ENCODE measurements at regions not wholly inside any gene's neighbourhood (a gene's known extent, or its start where the extent isn't known, plus 50 kb on each side); places are given as distances from the start of the nearest gene placed in this dataset.

DNA sequence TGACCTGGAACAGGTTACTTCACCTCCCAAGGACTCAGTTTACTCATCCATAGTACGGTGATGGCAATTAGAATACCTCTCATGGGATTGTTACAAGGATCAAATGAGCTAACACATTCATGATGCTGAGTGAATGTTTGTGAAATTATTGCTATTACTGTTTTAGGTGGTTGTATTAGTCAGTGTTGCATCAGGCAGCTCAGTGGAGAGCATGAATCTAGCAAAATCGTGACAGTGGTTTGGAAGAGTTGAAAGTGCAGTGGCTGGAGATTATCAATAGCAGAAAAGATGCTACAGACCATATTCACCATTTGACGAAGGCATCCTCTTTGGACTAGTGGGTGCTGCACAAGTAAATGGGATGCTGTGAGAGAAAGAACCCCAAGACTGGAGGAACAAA lies 50.4 kb upstream of the CTNNBL1 start:
- DNase-seq: no peak

GRCh38 chr20:37642246-37642645 lies 51.6 kb upstream of the CTNNBL1 start:
- no peak for DNase-seq

DNA sequence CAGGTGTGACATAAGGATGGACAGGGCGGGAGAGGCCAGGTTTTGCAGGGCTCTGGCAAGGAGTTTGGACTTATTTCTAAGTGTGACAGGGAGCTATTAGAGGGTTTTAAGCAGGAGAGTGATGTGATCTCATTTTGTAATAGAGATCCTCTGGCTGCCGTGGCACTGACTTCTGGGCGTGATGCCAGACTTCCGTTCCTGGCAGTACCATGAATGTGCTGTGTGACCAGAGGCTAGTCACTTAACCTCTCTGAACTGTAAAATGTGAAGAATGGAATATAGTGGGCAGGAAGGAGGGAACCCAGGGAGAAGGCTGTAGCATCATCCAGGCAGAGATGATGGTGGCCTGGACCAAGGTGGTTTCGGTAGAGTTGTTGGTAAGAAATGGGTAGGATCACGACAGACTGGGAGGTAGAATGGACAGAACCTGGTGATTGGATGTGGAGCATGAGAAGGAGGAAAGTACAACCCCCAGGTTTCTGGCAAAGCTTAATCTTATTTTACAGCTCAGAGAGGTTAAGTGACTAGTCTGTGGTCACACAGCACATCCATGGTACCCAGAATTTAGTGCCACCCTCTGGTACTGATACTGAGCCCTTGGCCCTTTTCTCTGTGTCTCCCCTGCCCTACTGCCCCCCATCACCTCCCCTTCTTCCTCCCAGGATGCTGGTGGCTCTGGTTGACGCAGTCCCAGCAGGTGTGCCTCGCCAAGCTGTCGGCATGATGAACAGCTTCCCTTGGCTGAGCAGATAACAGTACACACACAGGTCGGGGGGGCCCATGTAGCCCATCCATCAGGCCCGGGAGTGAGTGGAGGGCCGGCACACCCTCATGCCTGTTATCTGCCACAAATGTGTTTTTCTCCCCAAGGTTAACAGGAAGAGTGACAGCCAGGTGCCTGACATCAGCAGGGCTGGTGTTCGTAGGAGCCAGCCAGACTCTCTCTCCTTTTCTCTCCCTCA lies 52.9 kb upstream of the CTNNBL1 start:
- no peak for DNase-seq

DNA sequence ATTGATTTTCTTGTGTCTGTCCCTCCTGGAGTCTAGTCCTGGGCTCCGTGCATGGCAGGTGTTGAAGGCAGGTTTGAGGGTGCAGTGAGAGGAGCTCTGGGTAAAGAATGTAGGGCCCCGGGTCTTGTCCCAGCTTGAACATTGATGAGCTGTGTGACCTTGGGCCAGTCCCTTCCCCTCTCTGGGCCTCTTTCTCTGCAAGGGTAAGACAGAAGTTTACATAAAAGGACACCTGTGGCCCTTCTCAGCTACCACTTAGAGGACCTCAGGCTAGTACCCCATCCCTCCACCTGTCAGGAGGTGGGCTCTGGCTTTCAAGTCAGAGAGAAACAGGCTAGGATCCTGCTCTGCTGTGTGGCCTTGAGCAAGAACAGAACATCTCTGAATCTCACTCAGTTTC lies 55.3 kb upstream of the CTNNBL1 start:
- no peak for DNase-seq

- no peak for DNase-seq
Observed at GRCh38 chr20:37636977-37637376, 56.9 kb upstream of the CTNNBL1 start.

DNA sequence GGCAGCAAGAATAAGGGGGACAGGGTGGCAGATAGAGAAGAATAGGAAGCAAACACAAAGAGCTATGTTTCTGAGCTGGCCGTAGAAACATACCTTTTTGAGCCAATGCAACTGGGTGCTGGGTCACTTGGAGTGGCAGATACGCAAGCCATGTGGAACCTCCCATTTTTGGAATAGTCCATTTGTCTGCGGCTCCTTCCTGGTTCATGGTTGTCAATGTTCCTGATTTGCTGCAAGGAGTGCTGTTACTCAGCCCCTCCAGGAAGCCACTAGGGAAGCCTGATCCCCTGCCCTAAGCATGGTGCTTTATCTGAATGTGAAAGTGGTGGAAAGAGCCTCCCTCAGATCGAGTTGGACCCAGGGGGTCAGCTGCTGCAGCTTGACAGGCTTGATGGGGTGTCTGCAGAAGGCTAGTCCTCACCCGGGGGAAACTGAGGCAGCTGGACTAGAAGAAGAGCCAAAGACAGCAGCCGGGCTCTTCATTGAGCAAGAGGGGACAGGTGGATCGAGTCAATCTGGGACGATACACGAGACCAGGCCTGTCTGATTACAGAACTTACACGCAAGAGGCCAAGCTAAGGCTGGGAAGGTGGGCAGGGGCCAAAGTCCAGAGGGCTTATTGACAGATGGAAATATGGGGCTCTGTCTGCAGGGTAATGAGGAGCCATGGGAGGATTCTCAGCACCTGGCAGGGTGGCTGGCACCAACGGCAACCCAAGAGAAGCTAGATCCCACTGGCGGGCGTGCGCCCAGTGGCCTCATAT lies 57.4 kb upstream of the CTNNBL1 start:
- no peak for DNase-seq

DNA sequence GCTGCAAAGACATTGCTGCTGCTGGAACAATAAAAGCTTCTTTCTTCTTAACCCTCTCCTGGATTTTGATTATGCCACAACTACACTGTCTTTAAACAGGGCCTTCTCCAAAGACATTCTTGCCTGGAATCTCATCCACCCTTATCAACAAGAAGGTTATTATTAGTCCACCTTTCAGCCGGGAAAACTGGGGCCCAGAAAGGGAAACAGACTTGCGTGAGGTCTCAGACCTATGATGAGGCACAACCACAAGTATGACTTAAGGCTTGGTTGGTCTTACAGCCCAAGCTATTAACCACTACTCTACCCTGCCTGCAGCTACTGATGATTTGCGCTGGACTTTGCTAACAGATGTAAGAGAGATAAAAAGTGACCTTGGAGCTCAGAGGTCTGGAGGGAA lies 62.8 kb upstream of the CTNNBL1 start:
- DNase-seq: no peak

DNA sequence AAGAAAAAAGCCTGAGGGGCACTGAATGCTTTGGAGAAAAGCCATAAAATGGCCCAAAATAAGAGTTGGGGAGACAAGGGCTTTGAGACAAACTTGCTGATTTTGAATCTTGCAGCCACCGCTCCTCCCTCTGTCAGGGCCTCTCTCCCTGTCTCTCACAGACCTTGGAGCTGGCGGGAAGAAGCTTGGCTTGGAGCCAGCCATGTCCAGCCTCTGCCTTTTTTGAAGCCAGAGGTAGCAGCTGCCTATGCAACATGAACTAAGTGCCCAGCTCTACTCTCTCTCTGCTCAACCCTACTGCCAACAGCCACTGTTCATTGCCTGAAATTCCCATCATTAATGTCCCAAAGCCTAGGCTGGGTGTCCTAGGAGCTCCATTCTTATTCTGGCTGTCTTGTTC lies 63.7 kb upstream of the CTNNBL1 start:
- no peak for DNase-seq

DNA sequence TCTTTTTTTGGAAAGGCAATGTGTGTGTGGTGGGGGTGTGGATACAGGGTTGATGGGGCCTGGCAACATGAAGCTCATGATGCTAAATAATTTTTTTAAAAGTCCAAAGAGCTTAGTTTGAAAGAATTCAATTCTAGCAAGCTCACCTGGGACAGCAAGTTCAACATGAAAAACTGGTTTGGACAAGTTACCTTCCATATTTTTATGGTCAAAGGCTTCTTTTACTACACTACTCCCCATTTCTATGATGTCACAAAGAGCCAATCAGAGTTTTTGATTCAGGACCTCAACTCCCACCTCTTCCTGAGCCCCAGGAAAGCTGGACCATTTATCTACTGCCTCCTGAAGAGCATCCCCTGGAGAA lies 66.1 kb upstream of the CTNNBL1 start:
- DNase-seq: no peak

- DNase-seq: peak in 1 of 2 experiments; percentile 7
Observed at GRCh38 chr20:37627060-37627766, 66.6 kb upstream of the CTNNBL1 start.

GRCh38 chr20:37624963-37625362 lies 68.9 kb upstream of the CTNNBL1 start:
- no peak for DNase-seq

GRCh38 chr20:37622728-37623127 lies 71.1 kb upstream of the CTNNBL1 start:
- no peak for DNase-seq

- DNase-seq: no peak
Observed at GRCh38 chr20:37619496-37619895, 74.3 kb upstream of the CTNNBL1 start.

- DNase-seq: no peak
Observed at GRCh38 chr20:37616110-37616425, 77.8 kb upstream of the CTNNBL1 start.

- DNase-seq: peak; percentile 52 to 60
Observed at GRCh38 chr20:37615340-37616109, 78.3 kb upstream of the CTNNBL1 start.

GRCh38 chr20:37611852-37612251 lies 82.0 kb upstream of the CTNNBL1 start:
- no peak for DNase-seq

DNA sequence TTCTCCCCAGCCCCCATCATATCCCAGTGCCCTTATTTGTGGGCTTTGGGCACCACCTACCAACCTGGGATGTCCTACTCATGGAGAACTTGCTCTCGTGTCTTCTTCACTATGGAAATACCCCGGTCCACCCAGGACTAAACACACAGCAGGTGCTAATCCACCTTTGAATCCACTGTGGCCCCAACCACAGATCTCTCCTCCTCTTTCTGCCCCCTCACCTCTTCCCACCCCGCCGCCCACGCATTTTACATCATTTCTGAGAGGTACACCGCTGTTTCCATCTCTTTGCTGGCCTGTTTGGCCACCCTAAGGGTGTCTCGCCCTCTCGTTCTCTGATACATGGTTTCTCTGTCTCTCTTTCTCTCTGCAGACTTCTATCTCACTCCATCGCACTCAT lies 82.5 kb upstream of the CTNNBL1 start:
- no peak for DNase-seq

- no peak for DNase-seq
Observed at GRCh38 chr20:37610203-37610798, 82.6 kb upstream of the BLCAP start.

DNA sequence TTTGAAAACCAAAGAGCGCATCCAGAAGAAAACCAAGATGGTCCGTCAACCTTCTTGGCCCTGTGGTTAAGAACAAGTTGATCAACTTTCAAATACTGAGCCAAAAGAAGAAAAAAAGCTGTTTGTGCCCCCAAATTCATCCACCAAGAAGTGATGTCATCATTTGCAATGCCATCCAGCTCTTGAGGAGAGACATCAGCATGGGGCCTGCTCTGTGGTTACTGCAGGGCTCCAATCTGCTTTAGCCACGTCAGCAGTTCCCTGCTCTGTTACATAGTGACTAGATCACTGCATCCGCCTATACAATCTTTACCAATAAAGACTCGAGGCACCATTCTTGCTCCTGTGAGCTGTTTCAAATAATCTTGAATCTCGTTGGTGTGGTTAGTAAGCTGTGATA lies 75.0 kb upstream of the BLCAP start:
- no peak for DNase-seq

DNA sequence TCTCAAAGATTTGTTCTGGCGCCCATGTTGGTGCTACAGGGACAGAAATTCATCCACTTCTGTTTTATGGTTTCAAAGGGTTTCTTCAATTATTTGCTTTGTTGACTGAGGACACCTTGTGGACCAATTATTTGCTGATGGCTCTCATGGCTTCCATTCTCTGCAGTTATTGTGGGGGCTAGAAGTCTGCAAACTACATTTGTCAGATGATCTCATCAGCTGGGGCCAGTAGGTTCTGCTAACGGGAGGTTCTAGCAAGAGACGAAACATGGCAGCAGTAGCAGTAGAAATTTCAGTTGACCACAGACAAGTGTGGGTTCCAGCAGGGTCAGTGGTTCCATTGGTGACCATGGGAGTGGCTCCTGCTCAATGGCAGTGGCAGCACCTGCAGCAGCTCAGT lies 72.8 kb upstream of the BLCAP start:
- no peak for DNase-seq

DNA sequence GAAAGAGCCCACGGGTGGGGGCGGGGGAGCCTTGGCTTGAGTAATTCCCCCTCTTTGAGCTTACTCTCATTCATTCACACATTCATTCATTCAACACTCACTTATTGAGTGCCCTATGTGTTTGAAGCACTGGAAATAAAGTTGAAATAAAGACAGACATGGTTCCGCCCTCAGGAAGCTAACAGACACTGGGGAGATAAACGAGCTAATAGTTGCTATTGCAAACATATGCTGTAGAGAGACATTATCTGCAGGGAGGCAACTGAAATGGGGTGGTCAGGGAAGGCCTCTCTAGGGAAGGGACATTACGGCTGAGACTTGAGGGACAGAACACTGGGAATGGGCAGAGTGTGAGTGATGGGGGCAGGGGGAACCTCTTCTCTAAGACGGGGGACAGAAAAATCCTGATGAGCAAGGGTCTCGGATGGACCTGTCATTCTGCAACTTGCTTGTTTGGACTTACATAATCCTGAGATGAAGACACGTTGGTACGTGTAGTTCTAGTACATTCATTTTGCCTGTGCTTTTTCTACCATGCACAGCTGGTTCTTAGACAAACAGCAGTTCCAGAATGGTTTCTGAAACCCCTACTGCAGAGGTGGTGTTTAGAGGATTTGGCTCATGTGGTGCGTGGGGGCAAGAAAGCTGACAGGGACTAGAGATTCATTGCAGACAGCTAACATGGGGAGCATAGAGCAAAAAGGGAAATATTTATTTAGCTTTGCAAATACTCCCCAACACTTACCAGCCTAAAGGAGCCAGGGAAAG lies 71.1 kb upstream of the BLCAP start:
- DNase-seq: no peak

DNA sequence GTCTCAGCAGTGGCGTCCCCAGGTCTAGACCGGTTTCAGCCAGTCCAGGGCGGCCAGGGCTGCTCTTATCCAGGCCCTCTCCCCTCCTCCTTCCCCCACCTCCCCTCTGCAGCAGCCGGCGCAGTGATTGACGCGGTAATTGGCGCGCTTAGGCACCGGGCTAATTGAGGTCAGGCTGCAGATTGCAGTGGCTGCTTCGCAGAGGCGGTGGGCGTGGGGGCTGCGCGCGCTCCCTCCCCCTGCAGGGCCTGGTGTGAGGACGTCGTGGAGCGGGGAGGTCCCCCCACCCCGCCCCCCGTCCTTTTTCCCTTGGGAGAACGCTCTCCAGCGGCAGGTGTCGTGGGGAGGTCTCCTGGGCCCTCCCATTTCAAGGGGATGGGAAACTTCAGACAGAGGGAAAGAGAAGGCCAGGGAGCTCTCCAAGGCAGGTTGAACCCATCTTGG lies 70.4 kb upstream of the BLCAP start:
- DNase-seq: no peak
